ENCODE measurements at regions not wholly inside any gene's neighbourhood (a gene's known extent, or its start where the extent isn't known, plus 50 kb on each side); places are given as distances from the start of the nearest gene placed in this dataset.
A peak's percentile ranks its signal among the peaks of the same experiment; 100 is the strongest.

DNA sequence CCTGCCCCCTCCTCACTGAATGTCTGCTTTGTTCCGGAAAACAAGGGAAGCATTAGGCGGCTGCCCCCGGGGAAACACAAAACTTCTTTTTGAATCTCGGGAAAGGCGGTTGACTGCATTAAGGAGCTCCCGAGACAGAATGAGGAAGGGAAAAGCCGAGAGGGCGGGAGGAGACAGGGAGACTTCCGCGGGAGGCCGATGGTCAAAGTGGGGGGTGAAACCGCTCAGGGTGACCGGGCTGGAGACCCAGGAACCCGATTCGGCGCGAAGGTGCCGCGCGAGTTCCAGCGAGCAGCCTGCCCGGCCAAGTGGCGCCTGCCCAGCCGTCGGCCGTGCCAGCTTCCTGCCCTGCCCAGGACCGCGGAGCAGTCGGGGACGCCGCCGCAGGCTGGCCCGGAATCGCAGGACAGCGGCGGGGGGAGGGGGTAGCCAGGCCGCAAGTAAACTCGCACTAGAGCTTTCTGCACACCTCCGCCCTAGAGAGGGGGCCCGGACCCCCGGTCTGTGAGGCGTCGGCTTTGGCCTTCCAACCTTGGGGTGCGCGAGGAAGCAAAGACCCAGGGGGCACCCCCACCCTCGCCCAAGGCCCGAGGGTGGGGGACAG is 55.1 kb upstream of the BCOR start:
- Mint-ChIP-seq H3K4me1 (ENCODE audit: low read depth) (peaks cover 50% of the 10 kb centered on the region), H3K27me3 (peaks cover 32% of the 10 kb centered on the region), H3K36me3 (ENCODE audit: low read depth) (no peaks in the 10 kb centered on the region), H3K4me3 (peak overlapping the region; percentile 68), H3K27ac (peak overlapping the region; percentile 63), H3K9me3 (no peaks in the 10 kb centered on the region)
- intact Hi-C loops (cut with micrococcal nuclease), result loop anchor here (5.0 kb wide), 1 partner anchor 46 kb away; no protein-coding TSS in a partner anchor

DNA sequence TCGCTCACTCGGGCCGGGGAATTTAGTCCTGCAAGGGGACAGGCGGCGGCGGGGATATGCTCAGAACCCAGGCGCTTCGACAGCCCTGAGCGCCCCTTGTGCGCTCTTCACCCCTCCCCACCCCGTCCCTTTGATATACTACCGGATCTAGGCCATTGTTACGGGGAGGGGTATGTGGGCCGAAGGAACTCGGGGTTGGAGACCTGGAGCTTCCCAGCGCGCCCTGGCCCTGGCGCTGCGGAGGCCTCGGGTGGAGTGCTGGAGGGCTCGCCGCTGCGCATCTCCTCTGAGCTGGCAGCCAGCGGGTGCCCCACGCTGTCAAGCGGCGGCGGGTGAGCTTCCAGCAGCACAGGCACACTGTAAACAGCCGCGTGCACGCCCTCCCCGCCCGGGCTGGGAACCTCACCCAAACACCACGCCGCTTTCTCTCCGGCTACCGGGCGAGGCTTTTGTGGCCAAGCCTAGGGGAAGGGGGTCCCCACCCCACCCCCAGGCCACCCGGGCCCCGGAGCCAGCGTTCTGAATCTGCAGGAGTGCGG is 54.5 kb upstream of the BCOR start:
- no peaks in the 10 kb centered on the region for H3K36me3 Mint-ChIP-seq (ENCODE audit: low read depth)
- intact Hi-C loops (cut with micrococcal nuclease), result loop anchor here (5.0 kb wide), 1 partner anchor 45 kb away; no protein-coding TSS in a partner anchor
- H3K4me1 Mint-ChIP-seq (ENCODE audit: low read depth), result peaks cover 49% of the 10 kb centered on the region
- H3K4me3 Mint-ChIP-seq, result peak overlapping the region; percentile 68
- peak overlapping the region; percentile 25 for H3K27ac Mint-ChIP-seq
- peaks cover 36% of the 10 kb centered on the region for H3K27me3 Mint-ChIP-seq
- no peaks in the 10 kb centered on the region for H3K9me3 Mint-ChIP-seq

DNA sequence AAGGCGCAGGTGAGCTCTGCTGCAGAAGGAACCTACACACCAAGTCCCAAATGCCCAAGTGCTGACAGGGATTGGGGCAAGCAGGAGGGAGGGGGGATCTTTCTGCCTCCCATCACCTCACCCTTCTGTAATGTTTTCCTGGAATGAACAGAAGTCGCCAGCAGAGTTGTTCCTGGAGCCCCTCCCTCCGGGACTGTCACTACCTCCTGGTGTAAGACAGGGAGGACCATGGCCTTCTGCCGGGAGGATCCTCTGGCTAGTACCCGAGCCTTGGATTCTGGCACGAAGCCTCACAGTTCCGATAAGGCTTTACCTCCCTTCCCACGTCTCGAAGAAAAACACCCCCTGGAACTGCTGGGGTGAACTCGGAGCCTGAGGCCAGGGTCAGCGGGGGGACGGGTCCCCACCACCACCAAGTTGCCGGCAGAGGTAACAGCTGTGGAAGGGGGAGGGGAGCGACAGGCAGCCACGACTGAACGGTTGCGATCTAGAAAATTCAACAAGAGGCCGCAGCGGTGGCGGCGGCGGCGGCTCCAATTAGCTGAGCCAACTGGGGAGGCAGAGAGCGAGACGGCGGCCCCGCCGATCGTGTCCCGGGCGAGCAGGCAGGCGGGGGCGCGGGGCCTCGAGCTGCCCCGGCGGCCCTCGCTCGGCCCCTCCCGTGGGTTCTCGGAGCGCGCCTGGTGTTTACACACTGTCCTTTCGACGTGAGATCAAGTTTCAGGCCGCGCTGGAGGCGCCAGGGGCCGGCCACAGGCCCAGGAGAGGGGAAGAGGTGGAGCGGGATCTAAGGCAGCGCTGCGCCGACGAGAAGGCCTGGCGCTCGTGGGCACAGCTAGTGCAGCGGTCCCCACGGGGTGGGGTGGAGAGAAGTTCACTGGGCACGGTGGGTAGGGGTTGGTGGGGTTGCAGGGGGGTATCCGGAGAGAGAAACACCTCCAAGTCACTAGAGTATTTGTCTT is 53.7 kb upstream of the BCOR start:
- intact Hi-C loops (cut with micrococcal nuclease), result loop anchor here (5.0 kb wide), 1 partner anchor 44 kb away; no protein-coding TSS in a partner anchor
- Mint-ChIP-seq H3K36me3 (ENCODE audit: low read depth) (no peaks in the 10 kb centered on the region), H3K9me3 (no peaks in the 10 kb centered on the region), H3K27ac (no peak overlapping the region), H3K4me1 (ENCODE audit: low read depth) (peaks cover 48% of the 10 kb centered on the region), H3K27me3 (peaks cover 39% of the 10 kb centered on the region), H3K4me3 (no peak overlapping the region)

GRCh38 chrX:40150503-40150902 is 52.7 kb upstream of the BCOR start:
- Mint-ChIP-seq H3K27ac (no peak overlapping the region), H3K36me3 (ENCODE audit: low read depth) (no peaks in the 10 kb centered on the region), H3K4me3 (no peak overlapping the region), H3K4me1 (ENCODE audit: low read depth) (peaks cover 48% of the 10 kb centered on the region), H3K9me3 (no peaks in the 10 kb centered on the region), H3K27me3 (peaks cover 41% of the 10 kb centered on the region)
- intact Hi-C loops (cut with micrococcal nuclease), result loop anchor here (5.0 kb wide), 1 partner anchor 43 kb away; no protein-coding TSS in a partner anchor

DNA sequence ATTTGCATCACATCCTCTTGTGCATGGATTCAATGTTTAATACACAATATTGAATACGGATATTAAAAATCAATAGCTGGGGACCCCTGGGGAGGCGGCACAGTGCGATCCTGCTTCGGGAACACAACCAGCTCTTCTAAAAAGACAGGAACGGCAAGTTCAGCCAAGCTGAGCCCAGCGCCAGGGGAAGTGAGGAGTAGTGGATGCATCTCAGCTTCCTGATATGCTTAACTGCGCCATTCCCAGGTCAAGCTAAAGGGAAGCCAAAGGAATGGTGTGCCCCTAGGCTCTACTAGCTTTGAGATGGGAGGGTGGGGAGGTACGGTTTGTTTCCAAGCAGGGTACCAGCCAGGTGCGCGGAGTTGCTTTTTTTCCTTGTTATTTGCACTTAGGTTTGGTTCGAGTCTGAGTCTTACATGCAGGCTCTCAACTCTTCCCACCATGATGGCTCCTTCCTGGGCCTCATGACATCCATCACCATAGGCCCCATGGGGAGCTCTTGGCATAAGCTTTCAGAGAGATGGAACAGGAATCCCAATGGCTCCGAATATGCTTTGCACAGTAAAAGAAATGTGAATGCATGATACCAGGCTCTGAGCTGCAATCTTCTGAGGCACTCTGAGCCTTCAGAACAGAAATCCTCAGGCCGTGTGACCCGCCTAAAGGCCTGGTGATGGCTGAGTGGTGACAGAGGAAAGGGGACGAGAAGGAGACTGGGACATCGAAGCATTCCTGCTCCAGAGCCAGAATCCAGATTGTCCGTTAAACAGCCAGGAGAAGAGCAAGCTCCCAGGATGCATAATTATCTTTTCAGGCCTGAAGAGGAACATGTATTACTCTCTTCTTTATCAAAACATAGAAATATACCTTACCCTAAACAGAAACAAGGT is 51.8 kb upstream of the BCOR start:
- H3K27ac Mint-ChIP-seq, result peak overlapping the region; percentile 72
- no peaks in the 10 kb centered on the region for H3K36me3 Mint-ChIP-seq (ENCODE audit: low read depth)
- no peak overlapping the region for H3K4me3 Mint-ChIP-seq
- H3K27me3 Mint-ChIP-seq, result peaks cover 50% of the 10 kb centered on the region
- H3K9me3 Mint-ChIP-seq, result no peaks in the 10 kb centered on the region
- intact Hi-C loops (cut with micrococcal nuclease), result loop anchor here (5.0 kb wide), 1 partner anchor 42 kb away; no protein-coding TSS in a partner anchor
- peaks cover 45% of the 10 kb centered on the region for H3K4me1 Mint-ChIP-seq (ENCODE audit: low read depth)

GRCh38 chrX:40148385-40149285 is 50.9 kb upstream of the BCOR start:
- Mint-ChIP-seq H3K4me3 (no peak overlapping the region), H3K27me3 (peaks cover 51% of the 10 kb centered on the region), H3K27ac (peak overlapping the region; percentile 72), H3K36me3 (ENCODE audit: low read depth) (no peaks in the 10 kb centered on the region), H3K9me3 (no peaks in the 10 kb centered on the region), H3K4me1 (ENCODE audit: low read depth) (peaks cover 40% of the 10 kb centered on the region)
- intact Hi-C loops (cut with micrococcal nuclease), result no loop called here

DNA sequence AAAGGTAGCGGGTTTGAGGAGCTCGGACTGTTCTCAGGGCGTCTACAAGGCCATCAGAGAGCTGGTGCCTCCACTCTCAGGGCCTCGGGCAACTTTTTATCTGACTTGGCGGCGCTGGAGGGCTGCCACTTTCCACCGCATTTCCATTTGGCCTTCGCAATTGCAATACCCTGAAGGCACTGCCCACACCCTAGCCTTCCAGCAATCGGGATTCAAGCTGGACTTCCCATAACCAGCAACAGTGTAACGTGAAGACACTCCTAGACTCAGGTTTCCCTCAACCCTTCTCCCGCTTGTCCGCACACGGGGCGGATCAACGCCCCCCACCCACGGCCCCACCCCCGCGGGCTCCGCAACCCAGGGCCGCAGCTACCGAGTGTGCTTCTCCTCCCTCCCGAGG is 50.2 kb upstream of the BCOR start:
- H3K27me3 Mint-ChIP-seq, result peaks cover 55% of the 10 kb centered on the region
- H3K4me3 Mint-ChIP-seq, result no peak overlapping the region
- peaks cover 36% of the 10 kb centered on the region for H3K4me1 Mint-ChIP-seq (ENCODE audit: low read depth)
- H3K36me3 Mint-ChIP-seq (ENCODE audit: low read depth), result no peaks in the 10 kb centered on the region
- H3K9me3 Mint-ChIP-seq, result no peaks in the 10 kb centered on the region
- H3K27ac Mint-ChIP-seq, result no peak overlapping the region
- intact Hi-C loops (cut with micrococcal nuclease), result no loop called here
